ENCODE measurements at regions not wholly inside any gene's neighbourhood (a gene's known extent, or its start where the extent isn't known, plus 50 kb on each side); places are given as distances from the start of the nearest gene placed in this dataset.

- RAD21 ChIA-PET (ENCODE audit: low non-redundant PET in 1 of 2, low total read pairs in 2 of 2, uncharacterized antibody in 2 of 2, unreplicated experiment in 2 of 2) = no interaction called here
- BruUV-seq (replicated peaks) = no TSS peak
Observed at GRCh38 chr5:2459251-2459650, 292.2 kb downstream of the IRX2 start.

GRCh38 chr5:2455878-2456277, 295.6 kb downstream of the IRX2 start:
- ChIA-PET CTCF (no interaction called here), POLR2A (no interaction called here), RAD21 (ENCODE audit: low non-redundant PET in 1 of 2, low total read pairs in 2 of 2, uncharacterized antibody in 2 of 2, unreplicated experiment in 2 of 2) (no interaction called here)
- H3K79me2 ChIP-seq (ENCODE audit: insufficient read depth, low read length) = no peaks in the 10 kb centered on the region
- H3K27ac ChIP-seq (ENCODE audit: low read depth, low read length) = no peak overlapping the region
- DNase-seq (ENCODE audit: low read depth, low spot score) (no peak), ATAC-seq (no peak)
- no peak overlapping the region for H2AFZ ChIP-seq (ENCODE audit: low read depth, low read length, poor library complexity, severe bottlenecking)
- H3K4me3 ChIP-seq (replicated peaks in 1 of 2; ENCODE audit: low read depth in 1 of 2, low read length in 2 of 2) = no peak overlapping the region
- H3K9me3 ChIP-seq (ENCODE audit: control insufficient read depth in 1 of 2, insufficient read depth in 1 of 2, low read depth in 1 of 2, low read length in 2 of 2) = peaks cover 4 to 18% of the 10 kb centered on the region in 2 experiments; a peak in 2 of 4 replicates
- intact Hi-C loops (cut with micrococcal nuclease) = no loop called here
- no peaks in the 10 kb centered on the region for H3K27me3 ChIP-seq (ENCODE audit: insufficient read depth, low read length)
- no peaks in the 10 kb centered on the region for H4K20me1 ChIP-seq (ENCODE audit: insufficient read depth)
- no peak overlapping the region for H3K9ac ChIP-seq (ENCODE audit: low read length)
- H3K36me3 ChIP-seq (ENCODE audit: control insufficient read depth in 1 of 2, insufficient read depth in 2 of 2, low read length in 2 of 2) = no peaks in the 10 kb centered on the region
- BruUV-seq (replicated peaks) = no TSS peak
- H3K4me1 ChIP-seq (ENCODE audit: control insufficient read depth in 1 of 2, insufficient read depth in 2 of 2, low read length in 2 of 2) = no peaks in the 10 kb centered on the region
- H3K9me2 ChIP-seq (ENCODE audit: insufficient read depth) = no peaks in the 10 kb centered on the region
- H3K4me2 ChIP-seq (ENCODE audit: low read length) = no peak overlapping the region
- TF ChIP-seq SIN3A (IDR thresholded peaks at IDR 0.05; ENCODE audit: low read depth) = no peak
- TF ChIP-seq POLR2A (IDR thresholded peaks at IDR 0.05; ENCODE audit: borderline replicate concordance, extremely low read depth, insufficient read depth, insufficient read length) = no peak
- no peak for TF ChIP-seq CTCF (IDR thresholded peaks at IDR 0.05 in 2 of 3, conservative IDR thresholded peaks at IDR 0.05 in 1 of 3; ENCODE audit: borderline replicate concordance in 1 of 3, insufficient read depth in 1 of 3, low read depth in 2 of 3, low read length in 2 of 3)
- no peak for TF ChIP-seq EZH2 (IDR thresholded peaks at IDR 0.05)
- no peak for TF ChIP-seq EGR1 (IDR thresholded peaks at IDR 0.05; ENCODE audit: low read depth)
- TF ChIP-seq SRF (IDR thresholded peaks at IDR 0.05; ENCODE audit: low read depth) = no peak
- TF ChIP-seq REST (IDR thresholded peaks at IDR 0.05; ENCODE audit: low read depth) = no peak

More at GRCh38 chr5:2459251-2459650, 292.2 kb downstream of the IRX2 start:
- Histone ChIP-seq H3K79me2 (ENCODE audit: insufficient read depth, low read length) (no peaks in the 10 kb centered on the region), H3K9me3 (ENCODE audit: control insufficient read depth in 1 of 2, insufficient read depth in 1 of 2, low read depth in 1 of 2, low read length in 2 of 2) (peaks cover 0 to 26% of the 10 kb centered on the region in 2 experiments; a peak in 2 of 4 replicates), H3K9me2 (ENCODE audit: insufficient read depth) (no peaks in the 10 kb centered on the region), H4K20me1 (ENCODE audit: insufficient read depth) (no peaks in the 10 kb centered on the region), H3K27me3 (ENCODE audit: insufficient read depth, low read length) (no peaks in the 10 kb centered on the region), H3K4me1 (ENCODE audit: control insufficient read depth in 1 of 2, insufficient read depth in 2 of 2, low read length in 2 of 2) (no peaks in the 10 kb centered on the region), H3K27ac (ENCODE audit: low read depth, low read length) (no peak overlapping the region), H2AFZ (ENCODE audit: low read depth, low read length, poor library complexity, severe bottlenecking) (no peak overlapping the region), H3K9ac (ENCODE audit: low read length) (no peak overlapping the region), H3K4me3 (replicated peaks in 1 of 2; ENCODE audit: low read depth in 1 of 2, low read length in 2 of 2) (no peak overlapping the region), H3K36me3 (ENCODE audit: control insufficient read depth in 1 of 2, insufficient read depth in 2 of 2, low read length in 2 of 2) (no peaks in the 10 kb centered on the region), H3K4me2 (ENCODE audit: low read length) (no peak overlapping the region)
- no peak for ATAC-seq
- POLR2A ChIA-PET = no interaction called here
- no peak for DNase-seq (ENCODE audit: low read depth, low spot score)
- no peak for TF ChIP-seq SIN3A (IDR thresholded peaks at IDR 0.05; ENCODE audit: low read depth)
- no peak for TF ChIP-seq POLR2AphosphoS5 (IDR thresholded peaks at IDR 0.05; ENCODE audit: low read depth, low read length)
- TF ChIP-seq TCF7L2 (IDR thresholded peaks at IDR 0.05; ENCODE audit: borderline replicate concordance, extremely low read depth, insufficient read depth, insufficient read length) = no peak
- no peak for TF ChIP-seq JUND (IDR thresholded peaks at IDR 0.05)
- TF ChIP-seq SP1 (IDR thresholded peaks at IDR 0.05; ENCODE audit: low read depth) = no peak
- no peak for TF ChIP-seq SRF (IDR thresholded peaks at IDR 0.05; ENCODE audit: low read depth)
- TF ChIP-seq CBX3 (IDR thresholded peaks at IDR 0.05; ENCODE audit: low read depth) = no peak
- no peak for TF ChIP-seq CTCF (IDR thresholded peaks at IDR 0.05 in 2 of 3, conservative IDR thresholded peaks at IDR 0.05 in 1 of 3; ENCODE audit: borderline replicate concordance in 1 of 3, insufficient read depth in 1 of 3, low read depth in 2 of 3, low read length in 2 of 3)
- CTCF ChIA-PET = no interaction called here
- intact Hi-C loops (cut with micrococcal nuclease) = no loop called here

Data from HCT116 (cell line).